HG02840 (cell line): ENCODE measurements at regions not wholly inside any gene's neighbourhood (a gene's known extent, or its start where the extent isn't known, plus 50 kb on each side); places are given as distances from the start of the nearest gene placed in this dataset.

Experiments
- ATAC-seq: cut with Tn5 transposase; IDR thresholded peaks from one replicate; pipeline ENCODE4 v1.9.1; 2021; ENCODE audit warnings: mild to moderate bottlenecking, moderate library complexity, moderate number of reproducible peaks; ENCODE audit not compliant: unreplicated experiment, low FRiP score

DNA sequence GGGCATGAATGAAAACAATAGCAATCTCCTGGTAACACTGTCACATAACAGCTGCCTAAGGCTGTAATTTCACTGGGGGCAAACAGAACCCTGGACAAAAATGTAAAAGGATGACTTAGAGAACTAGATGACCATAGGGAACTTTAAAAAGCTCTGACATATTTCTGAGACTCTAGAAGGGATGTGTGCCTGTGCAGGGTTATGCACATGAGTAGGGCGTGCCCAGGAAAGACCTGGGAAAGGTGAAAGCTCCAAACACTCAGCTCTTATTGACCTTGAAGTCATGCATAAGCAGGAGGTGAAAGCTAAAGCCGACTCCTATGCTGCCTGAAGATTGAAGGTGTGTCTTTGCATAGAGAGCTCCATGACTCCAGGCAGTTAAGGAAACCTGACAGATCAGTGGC is 118.4 kb upstream of the BTBD3 start:
- no peak for ATAC-seq

DNA sequence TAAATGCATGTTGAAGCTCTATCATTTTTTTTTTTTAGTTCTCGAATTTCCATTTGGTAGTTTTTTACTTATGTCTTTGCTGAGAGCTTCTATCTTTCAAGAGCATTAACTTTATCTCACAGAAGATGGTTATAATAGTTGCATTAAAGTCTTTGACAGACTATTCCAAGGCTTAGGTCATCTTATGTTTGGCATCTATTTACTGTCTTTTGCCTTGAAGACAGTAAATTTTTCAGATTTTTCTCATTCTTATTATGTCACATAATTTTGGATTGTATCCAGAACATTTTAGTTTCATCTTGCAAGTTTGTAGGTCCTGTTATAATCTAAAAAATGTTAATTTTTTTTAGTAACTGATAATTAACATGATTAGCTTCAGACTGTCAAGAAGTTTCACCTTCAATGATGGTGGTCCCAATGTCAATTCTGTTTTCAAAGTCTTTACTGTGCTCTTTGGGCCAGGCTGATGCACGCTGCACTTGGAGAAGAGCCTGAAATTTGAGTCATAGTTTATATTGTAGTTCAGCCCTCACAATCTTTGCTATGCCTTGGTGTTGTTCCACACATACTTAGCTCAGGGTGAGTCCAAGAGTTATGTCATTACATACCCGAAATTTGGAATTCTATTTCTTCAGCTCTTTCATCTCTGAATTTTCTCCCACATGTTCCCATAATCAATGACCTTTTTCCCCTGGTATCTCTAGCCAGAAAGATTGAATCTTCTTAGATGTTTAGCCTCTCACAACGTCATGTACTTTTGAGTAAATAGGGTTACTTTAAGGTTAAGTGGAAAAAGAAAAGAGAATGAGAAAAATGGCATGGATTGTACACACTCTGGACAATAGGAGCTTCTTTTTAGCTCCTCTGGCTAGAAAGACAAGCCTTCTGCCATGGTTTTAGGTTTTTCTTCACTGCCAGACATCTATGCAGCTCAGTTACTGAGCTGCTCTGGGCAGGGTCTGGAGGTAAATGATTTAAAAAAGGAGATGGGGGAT is 110.3 kb upstream of the BTBD3 start:
- no peak for ATAC-seq

DNA sequence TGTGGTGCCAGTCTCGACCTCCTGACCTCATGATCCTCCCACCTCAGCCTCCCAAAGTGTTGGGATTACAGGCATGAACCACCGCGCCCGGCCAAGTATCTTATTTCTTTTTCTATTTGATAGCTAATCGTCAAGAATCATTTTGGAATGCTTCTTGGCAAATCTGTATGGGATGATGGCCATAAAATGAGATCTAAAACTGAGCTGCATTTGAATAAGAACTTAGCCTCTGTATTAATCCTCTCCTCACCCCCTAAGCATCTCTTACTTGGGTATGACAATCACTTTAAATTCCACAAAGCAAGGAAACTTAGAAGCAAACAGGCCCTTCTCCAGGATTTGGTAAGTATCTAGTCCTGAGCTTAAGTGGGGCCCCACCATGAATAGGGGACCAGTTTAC is 108.9 kb upstream of the BTBD3 start:
- no peak for ATAC-seq

DNA sequence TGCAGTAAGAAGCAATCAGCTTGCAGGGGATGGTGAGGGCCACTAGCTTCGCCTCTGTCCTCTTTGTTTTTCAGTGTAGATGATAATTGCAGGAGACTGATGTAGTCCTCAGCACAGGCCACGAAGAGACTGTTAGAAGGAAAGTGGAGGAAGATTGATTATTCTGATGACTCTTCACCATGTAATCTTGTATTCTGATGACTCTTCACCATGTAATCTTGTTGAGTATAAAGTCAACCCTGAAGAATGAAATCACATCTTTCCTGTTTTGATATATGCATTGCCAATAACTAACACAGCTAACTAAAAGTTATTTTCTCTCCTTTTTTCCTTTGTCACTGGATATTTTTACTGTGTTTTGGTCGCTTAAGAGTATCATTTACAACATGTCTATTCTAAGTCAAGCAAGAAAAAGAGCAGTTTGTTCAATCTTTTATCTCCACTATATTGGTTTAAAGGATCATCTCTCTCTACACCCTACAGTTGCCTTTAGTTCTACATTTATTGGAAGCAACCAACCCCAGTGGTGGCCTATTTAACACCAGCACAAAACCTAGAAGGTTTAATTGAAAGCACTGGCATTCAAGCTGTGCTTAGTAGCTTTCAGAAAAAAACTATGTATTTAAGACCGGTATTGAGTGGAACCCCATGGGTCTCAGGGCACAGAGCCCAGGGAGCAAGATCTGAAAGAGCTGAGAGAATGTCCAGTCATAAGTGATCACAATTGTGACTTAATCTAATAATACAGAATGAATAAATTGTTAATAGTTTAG is 107.2 kb upstream of the BTBD3 start:
- no peak for ATAC-seq

DNA sequence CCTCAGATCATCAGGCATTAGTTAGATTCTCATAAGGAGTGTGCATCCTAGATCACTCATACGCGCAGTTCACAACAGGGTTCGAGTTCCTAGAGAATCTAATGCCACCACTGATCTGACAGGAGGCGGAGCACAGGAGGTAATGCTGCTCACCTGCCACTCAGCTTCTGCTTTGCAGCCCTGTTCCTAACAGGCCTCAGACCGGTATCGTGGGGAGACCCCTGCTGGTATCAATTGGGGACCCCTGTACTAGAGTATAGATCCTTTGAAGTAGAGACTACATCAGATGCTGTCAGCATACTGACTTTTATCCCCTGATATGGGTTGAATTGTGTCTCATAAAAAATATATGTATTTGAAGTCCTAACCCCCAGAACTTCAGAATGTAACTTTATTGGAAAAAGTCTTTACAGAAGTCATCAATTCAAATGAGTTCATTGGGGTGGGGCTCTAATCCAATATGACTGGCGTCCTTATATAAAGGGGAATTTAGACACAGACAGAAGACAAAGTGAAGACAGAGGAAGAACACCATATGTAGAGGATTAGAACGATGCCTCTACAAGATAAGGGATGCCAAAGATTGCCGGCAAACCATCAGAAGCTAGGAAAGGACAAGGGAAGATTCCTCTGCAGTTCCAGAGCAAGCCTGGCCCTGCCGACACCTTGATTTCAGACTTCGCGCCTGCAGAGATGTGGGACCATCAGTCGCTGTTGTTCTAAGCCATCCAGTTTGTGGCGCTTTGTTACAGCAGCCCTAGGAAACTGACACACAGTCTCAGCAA is 104.4 kb upstream of the BTBD3 start:
- ATAC-seq = no peak

DNA sequence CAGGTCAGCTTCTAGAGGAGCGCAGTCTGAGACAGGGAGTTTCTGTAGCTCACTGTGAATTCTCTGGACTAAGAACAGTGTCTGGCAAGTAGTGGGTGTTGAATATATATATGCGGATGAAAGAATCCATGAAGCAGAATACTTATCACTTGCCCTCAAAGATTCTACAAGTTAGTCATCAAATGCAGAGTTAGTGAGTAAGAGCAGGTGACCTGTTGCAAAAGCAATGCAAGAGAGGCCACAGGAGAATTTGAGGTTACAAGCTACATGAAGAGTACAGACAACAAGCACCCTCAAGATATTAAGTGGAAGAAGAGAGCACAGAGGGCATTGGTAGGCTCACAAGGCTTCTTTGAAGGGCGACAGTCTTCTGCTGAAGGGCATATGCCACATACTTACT is 103.4 kb upstream of the BTBD3 start:
- no peak for ATAC-seq

DNA sequence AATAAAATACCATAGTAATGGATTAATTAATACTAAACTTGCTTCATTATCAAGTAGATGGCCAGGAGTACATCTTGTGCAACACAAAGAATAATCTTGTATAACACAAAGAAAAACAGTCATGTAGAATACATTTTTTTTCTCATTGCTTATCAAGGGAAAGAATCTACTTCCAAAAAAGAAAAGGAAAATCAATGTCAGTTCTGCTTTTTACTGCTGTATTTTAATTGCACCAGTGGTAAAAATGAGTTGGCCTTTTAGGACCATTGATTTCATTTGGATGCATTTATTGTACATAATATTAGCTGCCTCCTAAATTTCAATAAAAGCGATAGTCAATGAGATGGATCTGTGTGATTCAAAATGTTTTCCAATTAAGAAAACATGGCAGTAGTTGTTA is 96.9 kb upstream of the BTBD3 start:
- no peak for ATAC-seq

DNA sequence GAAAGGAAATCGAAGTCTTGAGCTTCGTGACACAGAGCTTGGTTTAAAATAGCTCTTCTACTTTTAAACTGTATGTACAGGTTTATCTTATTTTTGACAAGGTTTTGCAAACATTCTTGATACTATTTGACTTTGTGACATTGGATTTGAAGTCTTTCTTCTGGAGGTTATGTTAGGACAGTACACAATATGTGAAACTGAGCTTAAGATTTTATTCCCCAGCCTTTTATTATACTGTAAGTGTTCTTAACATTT is 95.2 kb upstream of the BTBD3 start:
- ATAC-seq = no peak

DNA sequence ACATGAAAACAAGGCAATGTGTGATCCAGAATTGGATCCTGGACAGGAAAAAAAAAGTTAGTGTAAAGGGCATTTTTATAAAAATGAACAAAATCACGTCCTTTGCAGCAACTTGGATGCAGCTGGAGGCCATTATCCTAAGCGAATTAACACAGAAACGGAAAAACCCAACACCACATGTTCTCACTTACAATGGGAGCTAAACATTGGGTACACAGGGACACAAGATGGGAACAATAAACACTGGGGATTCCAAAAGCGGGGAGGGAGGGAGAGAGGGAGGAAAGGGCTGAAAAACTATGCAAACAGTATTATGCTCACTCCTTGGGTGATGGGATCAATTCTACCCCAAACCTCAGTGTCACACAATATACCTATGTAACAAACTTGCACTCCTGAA is 91.4 kb upstream of the BTBD3 start:
- no peak for ATAC-seq

DNA sequence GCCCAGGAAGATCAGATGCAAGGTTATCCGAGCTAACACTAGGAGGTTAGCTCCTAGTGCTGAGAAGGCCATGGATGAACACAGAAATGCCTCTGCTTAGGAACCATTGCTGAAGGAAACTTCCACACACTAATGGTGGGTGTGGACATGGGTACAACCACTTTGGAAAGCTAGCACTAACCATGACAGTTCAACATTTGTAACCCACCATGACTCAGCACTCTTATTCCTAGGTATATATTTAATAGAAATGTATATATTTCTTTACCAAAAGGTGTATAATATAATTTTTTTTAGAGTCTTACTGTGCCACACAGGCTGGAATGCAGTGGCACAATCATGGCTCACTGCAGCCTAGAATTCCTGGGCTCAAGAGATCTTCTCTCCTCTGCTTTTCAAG is 85.3 kb upstream of the BTBD3 start:
- ATAC-seq = no peak

DNA sequence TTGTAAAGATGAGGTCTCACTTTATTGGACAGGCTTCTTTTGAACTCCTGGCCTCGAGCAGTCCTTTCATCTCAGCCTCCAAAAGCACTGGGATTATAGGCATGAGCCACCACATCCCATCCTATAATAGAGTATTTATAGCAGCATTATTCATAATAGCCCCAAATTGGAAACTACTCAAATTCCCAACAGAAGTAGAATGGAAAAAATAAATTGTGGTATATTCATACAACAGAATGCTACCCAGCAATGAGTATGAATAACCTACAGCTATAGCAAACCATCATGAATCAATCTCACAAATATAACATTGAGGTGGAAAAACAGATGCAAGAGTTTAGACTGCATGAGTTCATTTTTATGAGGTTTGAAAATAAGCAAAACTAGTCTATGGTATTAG is 84.8 kb upstream of the BTBD3 start:
- no peak for ATAC-seq

DNA sequence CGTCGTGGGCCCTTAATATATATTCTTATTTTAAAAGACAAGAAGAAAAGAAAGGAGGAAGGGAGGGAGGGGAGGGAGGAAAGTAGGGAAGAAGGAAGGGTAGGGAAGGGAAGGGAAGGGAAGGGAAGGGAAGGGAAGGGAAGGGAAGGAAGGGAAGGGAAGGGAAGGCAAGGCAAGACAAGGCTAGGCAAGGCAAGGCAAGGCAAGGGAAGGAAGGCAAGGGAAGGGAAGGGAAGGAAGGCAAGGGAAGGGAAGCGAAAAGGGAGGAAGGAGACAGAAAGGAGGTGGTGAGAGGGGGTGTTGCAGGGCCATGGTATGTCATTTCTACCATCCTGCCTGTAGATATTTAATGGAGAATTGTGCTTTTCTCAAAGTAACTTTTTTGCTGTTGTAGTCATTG is 83.9 kb upstream of the BTBD3 start:
- no peak for ATAC-seq

DNA sequence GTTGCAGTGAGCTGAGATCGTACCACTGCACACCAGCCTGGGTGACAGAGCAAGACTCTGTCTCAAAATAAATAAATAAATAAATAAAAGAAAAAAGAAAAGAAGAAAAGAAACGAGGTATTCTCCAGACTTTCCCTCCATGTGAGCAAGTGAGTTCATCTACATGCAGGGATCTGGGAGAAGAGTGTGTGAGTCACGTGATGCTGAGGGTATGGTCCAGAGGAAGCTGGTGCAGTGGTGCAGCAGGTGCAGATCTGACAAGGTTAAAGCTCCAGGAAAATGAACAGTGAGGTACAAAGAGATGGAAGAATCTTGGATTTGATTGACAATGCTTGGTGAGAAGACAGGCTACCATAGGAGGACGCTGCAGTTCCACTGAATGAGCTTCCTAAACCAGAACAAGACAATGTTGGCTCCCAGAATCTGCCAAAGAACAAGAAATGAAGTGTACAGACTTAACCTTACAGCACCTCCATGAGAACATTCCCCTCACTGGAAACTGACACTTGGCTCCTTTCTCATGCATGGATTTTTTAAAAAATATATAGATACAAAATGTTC is 79.5 kb upstream of the BTBD3 start:
- ATAC-seq = no peak

DNA sequence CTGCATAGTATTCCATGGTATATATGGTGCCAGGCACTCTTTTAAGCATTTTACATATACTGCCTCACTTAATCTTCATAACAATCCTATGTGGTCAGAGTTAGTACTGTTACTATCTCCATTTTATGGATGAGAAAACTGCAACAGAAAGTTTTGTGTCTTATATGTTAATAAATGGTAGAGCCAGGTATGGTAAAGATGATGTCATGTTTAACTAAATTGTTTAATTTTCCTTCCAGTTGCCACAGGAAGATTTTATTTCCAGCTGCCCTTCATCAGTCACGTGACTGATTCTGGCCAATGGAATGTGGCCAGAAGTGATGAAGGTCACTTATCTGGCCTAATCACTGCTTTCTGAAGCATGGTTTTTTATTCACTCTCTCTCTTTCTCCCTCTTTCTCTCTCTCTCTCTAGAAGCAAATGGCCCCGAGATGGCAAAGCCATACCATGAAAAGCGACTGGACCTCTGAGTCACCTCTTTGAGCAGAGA is 75.7 kb upstream of the BTBD3 start:
- ATAC-seq = no peak

DNA sequence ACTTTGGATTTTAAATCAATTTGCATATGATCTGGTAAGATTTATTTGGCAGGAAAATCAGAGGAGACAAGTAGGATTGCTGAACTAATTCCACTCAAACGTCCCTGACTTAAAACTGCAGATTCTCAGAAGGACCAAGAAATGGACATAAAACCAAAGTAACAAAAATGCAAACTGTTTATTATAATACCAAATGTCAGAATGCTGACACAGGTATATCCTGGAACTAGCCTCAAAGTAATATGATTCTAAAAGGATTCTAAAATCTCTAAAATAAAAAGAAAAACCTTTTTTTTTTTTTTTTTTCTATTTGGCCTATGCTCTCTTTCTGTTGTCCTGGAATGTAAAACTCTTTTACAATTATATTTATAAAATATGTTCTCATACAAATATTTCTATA is 74.4 kb upstream of the BTBD3 start:
- ATAC-seq = no peak

DNA sequence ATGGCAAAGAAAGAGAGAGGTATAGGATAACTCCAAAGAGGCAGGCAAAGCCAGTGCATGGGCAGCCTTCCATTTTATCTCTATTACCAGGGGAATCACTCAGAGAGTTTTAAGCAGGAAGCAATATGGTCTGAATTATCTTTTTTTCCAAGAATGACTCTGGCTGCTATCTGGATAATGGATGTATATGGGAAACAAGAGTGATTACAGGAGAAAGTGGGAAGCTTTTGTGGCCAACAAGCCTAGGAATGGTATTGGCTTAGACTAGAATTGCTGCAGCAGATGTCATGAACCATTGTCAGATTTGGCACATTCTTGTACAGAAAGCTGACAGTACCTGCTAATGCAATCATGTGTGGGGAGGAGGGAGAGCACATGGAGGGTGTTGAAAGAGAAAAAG is 73.0 kb upstream of the BTBD3 start:
- no peak for ATAC-seq

DNA sequence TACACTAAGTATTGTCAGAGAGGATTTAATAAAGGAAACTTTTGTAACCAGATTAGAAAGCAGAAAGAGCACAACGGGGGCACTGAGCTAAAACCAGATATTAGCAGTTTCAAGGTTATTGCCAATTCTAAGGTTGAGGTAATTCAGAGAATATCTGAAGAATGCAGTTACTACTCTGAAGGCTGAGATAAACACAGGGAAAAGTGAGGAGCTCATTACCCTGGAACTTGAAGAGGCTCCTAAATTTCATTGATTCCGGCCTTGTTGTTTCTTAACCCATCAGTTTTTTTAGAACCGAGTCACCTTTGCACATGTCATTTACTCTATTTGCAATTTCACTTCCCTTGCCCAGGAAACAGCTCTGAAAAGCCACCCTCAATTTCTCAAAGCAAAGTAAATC is 72.4 kb upstream of the BTBD3 start:
- no peak for ATAC-seq

DNA sequence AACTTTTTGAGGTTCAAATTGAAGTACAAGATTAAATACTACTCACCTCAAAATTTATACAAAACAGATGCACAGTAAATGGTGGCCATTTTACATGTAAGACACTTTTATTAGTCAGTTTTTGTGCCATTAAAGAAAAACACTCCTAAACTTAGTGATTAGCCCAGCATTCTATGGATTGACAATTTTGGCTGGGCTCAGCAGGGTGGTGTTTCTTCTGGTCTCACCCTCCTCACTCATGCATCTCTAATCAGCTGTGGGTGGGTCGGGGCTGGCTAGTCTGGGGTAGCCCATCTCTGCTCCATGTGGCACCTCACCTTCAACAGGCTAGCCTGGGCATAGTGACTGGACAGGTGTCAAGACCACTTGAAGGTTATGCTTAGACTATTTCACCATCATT is 71.6 kb upstream of the BTBD3 start:
- ATAC-seq = no peak

DNA sequence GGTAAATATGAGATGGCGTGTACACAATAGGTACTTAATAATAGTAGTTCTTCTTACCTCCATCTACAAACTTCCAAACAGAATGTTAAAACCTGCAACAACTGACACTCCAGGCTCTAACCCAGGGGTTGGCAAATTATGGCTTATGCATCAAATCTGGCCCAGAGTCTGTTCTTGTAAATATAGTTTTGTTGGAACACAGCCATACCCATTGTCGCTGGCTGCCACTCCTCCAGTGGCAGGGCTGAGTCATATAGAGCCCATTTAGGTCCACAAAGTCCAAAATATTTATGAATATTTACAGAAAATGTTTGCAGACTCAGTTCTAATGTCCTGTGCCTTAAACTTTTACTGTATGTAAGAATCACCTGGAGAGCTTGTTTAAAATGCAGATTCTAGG is 69.9 kb upstream of the BTBD3 start:
- no peak for ATAC-seq

DNA sequence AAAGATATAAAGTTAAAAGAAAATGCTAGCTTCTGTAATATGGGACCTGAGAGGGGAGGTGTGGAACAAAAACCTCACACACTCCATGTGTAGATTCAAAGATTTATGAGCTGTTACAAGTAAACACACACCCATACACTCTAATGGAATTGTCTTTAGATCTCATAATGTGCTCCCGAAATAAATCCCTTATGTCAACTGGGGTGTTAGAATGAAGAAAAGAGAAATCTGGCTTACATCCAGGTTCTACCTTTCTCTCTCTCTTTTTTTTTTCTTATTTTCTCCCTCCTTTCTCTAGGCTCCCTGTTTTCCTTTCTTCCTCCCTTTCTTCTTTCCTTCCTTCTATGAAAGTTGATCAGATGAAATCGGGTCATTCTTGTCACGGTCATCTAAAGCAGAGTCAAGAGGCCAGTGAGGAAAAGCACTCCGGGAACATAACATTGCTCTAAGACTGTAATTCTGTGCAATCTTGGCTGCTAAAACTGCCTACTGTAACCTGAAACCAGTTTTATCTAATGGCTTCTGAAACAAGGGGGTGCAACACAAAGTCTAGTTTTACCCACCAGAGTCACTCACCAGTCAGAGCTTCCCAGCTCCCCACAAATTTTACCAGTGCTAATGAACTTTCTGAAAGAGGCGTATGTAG is 68.3 kb upstream of the BTBD3 start:
- no peak for ATAC-seq
